ENCODE measurements at regions not wholly inside any gene's neighbourhood (a gene's known extent, or its start where the extent isn't known, plus 50 kb on each side); places are given as distances from the start of the nearest gene placed in this dataset.

GRCh38 chr21:31502537-31503143 is 156.9 kb upstream of the SOD1 start:
- Mint-ChIP-seq H3K4me3 (no peak overlapping the region), H3K27ac (peak overlapping the region in 2 of 3 experiments; percentile 28 to 63; a peak in 3 of 7 replicates)

More at GRCh38 chr21:31502537-31503143, 156.9 kb upstream of the SOD1 start:
- H4K91ac ChIP-seq (ENCODE audit: insufficient read length, low read depth, low read length) = no peak overlapping the region
- no peak overlapping the region for H2BK5ac ChIP-seq (ENCODE audit: insufficient read length, low read length)
- no peak overlapping the region for H4K8ac ChIP-seq (replicated peaks; ENCODE audit: insufficient read length, low read depth, low read length)
- no peaks in the 10 kb centered on the region; the same call in 1 of the 2 replicates for H3K4me1 ChIP-seq (ENCODE audit: insufficient read depth, low read length)
- no peak overlapping the region for H3K14ac ChIP-seq (ENCODE audit: insufficient read depth, low read length)
- Mint-ChIP-seq H3K4me1 (peaks cover 32 to 42% of the 10 kb centered on the region in 2 experiments), H3K27me3 (ENCODE audit: low read depth) (no peaks in the 10 kb centered on the region), H3K9me3 (no peaks in the 10 kb centered on the region), H3K36me3 (ENCODE audit: insufficient read depth in 1 of 3, low read depth in 3 of 3) (no peaks in the 10 kb centered on the region; a peak in 1 of 7 replicates)
- H4K20me1 ChIP-seq (ENCODE audit: control insufficient read depth, insufficient read depth, insufficient read length) = no peaks in the 10 kb centered on the region
- no peak overlapping the region for H3K4ac ChIP-seq (ENCODE audit: low read depth, low read length)
- H2BK120ac ChIP-seq (ENCODE audit: low read depth, low read length, poor library complexity, severe bottlenecking) = no peak overlapping the region
- no peak overlapping the region for H3T11ph ChIP-seq (ENCODE audit: low read length)
- no peak for TF ChIP-seq CTCF (conservative IDR thresholded peaks at IDR 0.05)
- H2BK20ac ChIP-seq (ENCODE audit: low read depth, low read length, poor library complexity, severe bottlenecking) = no peak overlapping the region
- H3K23me2 ChIP-seq (ENCODE audit: insufficient read length, low read depth, low read length, poor library complexity, severe bottlenecking) = no peaks in the 10 kb centered on the region
- no peak overlapping the region for H2BK12ac ChIP-seq (ENCODE audit: insufficient read length, low read depth, low read length)
- no peak overlapping the region for H4K5ac ChIP-seq (ENCODE audit: insufficient read length, low read depth, low read length)
- no peak overlapping the region for H2AK5ac ChIP-seq (ENCODE audit: insufficient read length, low read length)
- no peaks in the 10 kb centered on the region for H3K27me3 ChIP-seq (ENCODE audit: insufficient read depth, low read length)
- WGBS (ENCODE audit: extremely low coverage, insufficient read length, low lambda C conversion rate) = no CpG with 5 or more reads among the region's 10 CpGs
- no peaks in the 10 kb centered on the region; the same call in 1 of the 2 replicates for H3K79me2 ChIP-seq (ENCODE audit: insufficient read depth, low read length)
- no peak overlapping the region for H2BK15ac ChIP-seq (ENCODE audit: low read depth, low read length)
- H3K9ac ChIP-seq (ENCODE audit: extremely low read depth, insufficient read length, low read length) = no peak overlapping the region
- H3K18ac ChIP-seq (ENCODE audit: insufficient read length, low read depth, low read length) = no peak overlapping the region
- H3K27ac ChIP-seq (ENCODE audit: insufficient read length, low read depth, low read length) = no peak overlapping the region
- H2AFZ ChIP-seq (ENCODE audit: low read length) = no peak overlapping the region
- H3K9me3 ChIP-seq (ENCODE audit: control insufficient read depth, low read depth, low read length) = no peaks in the 10 kb centered on the region
- DNase-seq = no peak
- H3K79me1 ChIP-seq (ENCODE audit: insufficient read depth, low read depth, low read length, poor library complexity, severe bottlenecking) = no peaks in the 10 kb centered on the region
- H3K4me2 ChIP-seq (ENCODE audit: insufficient read depth, insufficient read length, low read length) = no peak overlapping the region
- H3K56ac ChIP-seq (ENCODE audit: insufficient read length, low read depth, low read length) = no peak overlapping the region
- no peak overlapping the region for H3K23ac ChIP-seq (ENCODE audit: insufficient read length, low read depth, low read length)
